ENCODE measurements at regions not wholly inside any gene's neighbourhood (a gene's known extent, or its start where the extent isn't known, plus 50 kb on each side); places are given as distances from the start of the nearest gene placed in this dataset.

DNA sequence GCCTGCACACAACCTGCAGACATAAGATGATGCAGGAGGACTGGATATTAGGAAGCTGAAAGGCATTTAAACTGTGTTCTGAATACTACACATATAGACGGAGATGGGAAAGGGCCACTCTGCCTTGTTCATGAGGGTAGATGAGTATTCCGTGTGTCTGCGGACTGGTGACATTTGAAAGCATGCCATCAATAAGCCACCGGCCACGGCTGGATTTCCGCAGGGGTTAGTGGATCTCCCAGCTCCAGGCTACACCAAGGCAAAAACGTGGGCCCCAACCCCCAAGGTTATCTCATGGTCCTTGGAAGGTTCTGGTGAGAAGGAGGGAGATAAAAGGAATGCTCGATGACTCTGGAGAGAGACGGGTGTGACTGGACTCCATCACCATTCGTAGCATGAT is 78.6 kb upstream of the THBS2 start:
- BruUV-seq (replicated peaks) = no TSS peak
- peaks cover 18% of the 10 kb centered on the region for H3K27me3 ChIP-seq (replicated peaks; ENCODE audit: insufficient read depth, low read depth, low read length, poor library complexity)
- H3K9me3 ChIP-seq (ENCODE audit: low read depth, low read length, poor library complexity, severe bottlenecking) = no peaks in the 10 kb centered on the region
- intact Hi-C loops (cut with micrococcal nuclease; ENCODE audit: unreplicated experiment) = no loop called here
- DNase-seq (ENCODE audit: low spot score) = no peak
- ChIA-PET POLR2A (ENCODE audit: low non-redundant PET) (no interaction called here), CTCF (no interaction called here)
- H3K27ac ChIP-seq (ENCODE audit: low read depth, low read length, poor library complexity, severe bottlenecking) = no peak overlapping the region
- H3K4me3 ChIP-seq (ENCODE audit: low read depth, low read length, poor library complexity, severe bottlenecking) = no peak overlapping the region
- H3K36me3 ChIP-seq (ENCODE audit: insufficient read depth, low read length, poor library complexity, severe bottlenecking) = no peaks in the 10 kb centered on the region
- H3K4me1 ChIP-seq (ENCODE audit: insufficient read depth, low read length, poor library complexity, severe bottlenecking) = no peaks in the 10 kb centered on the region
- no peak for TF ChIP-seq EZH2 (IDR thresholded peaks at IDR 0.05; ENCODE audit: borderline replicate concordance, low read depth, low read length, poor library complexity, severe bottlenecking)
- TF ChIP-seq, protein P1, sequence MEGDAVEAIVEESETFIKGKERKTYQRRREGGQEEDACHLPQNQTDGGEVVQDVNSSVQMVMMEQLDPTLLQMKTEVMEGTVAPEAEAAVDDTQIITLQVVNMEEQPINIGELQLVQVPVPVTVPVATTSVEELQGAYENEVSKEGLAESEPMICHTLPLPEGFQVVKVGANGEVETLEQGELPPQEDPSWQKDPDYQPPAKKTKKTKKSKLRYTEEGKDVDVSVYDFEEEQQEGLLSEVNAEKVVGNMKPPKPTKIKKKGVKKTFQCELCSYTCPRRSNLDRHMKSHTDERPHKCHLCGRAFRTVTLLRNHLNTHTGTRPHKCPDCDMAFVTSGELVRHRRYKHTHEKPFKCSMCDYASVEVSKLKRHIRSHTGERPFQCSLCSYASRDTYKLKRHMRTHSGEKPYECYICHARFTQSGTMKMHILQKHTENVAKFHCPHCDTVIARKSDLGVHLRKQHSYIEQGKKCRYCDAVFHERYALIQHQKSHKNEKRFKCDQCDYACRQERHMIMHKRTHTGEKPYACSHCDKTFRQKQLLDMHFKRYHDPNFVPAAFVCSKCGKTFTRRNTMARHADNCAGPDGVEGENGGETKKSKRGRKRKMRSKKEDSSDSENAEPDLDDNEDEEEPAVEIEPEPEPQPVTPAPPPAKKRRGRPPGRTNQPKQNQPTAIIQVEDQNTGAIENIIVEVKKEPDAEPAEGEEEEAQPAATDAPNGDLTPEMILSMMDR (conservative IDR thresholded peaks at IDR 0.05; ENCODE audit: low read depth, low read length) = no peak

DNA sequence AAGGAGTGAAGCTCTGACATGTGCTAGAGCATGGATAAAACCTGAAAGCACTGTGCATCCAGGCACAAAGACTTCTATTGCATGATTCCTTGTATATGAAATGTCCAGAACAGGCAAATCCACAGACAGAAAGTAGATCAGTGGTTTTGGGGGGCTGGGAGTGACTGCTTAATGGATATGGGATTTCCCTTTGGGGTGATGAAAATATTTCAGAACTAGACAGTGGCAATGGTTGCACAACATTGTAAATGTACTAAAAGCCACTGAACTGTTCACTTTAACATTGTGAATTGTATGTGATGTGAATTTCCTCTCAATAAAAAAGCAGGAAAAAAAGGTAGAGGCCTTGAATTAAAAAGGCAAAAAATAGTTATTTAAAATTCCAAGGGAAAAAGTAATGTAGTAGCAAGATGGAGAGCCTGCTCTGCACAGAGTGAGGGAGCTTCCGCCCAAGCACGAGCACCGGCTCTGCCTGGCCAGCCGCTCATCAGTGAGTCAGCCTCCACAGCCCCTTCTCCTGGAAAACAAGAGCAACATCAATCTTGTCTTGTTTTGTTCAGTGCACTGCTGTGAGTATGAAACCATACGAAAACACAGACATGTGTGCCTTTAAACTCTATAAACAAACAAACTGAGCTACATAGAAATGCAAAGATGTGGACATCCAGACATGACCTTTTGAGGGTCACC is 74.6 kb upstream of the THBS2 start:
- Histone ChIP-seq H3K9me3 (ENCODE audit: low read depth, low read length, poor library complexity, severe bottlenecking) (no peaks in the 10 kb centered on the region), H3K27me3 (replicated peaks; ENCODE audit: insufficient read depth, low read depth, low read length, poor library complexity) (peaks cover 7% of the 10 kb centered on the region), H3K36me3 (ENCODE audit: insufficient read depth, low read length, poor library complexity, severe bottlenecking) (no peaks in the 10 kb centered on the region), H3K27ac (ENCODE audit: low read depth, low read length, poor library complexity, severe bottlenecking) (no peak overlapping the region), H3K4me3 (ENCODE audit: low read depth, low read length, poor library complexity, severe bottlenecking) (no peak overlapping the region), H3K4me1 (ENCODE audit: insufficient read depth, low read length, poor library complexity, severe bottlenecking) (no peaks in the 10 kb centered on the region)
- no TSS peak for BruUV-seq (replicated peaks)
- intact Hi-C loops (cut with micrococcal nuclease; ENCODE audit: unreplicated experiment) = loop anchor here (5.0 kb wide), 1 partner anchor 371 kb away; no protein-coding TSS in a partner anchor
- CTCF ChIA-PET = no interaction called here
- no peak for TF ChIP-seq EZH2 (IDR thresholded peaks at IDR 0.05; ENCODE audit: borderline replicate concordance, low read depth, low read length, poor library complexity, severe bottlenecking)
- TF ChIP-seq, protein P1 (conservative IDR thresholded peaks at IDR 0.05; ENCODE audit: low read depth, low read length) = no peak
- POLR2A ChIA-PET (ENCODE audit: low non-redundant PET) = no interaction called here
- DNase-seq (ENCODE audit: low spot score) = no peak

DNA sequence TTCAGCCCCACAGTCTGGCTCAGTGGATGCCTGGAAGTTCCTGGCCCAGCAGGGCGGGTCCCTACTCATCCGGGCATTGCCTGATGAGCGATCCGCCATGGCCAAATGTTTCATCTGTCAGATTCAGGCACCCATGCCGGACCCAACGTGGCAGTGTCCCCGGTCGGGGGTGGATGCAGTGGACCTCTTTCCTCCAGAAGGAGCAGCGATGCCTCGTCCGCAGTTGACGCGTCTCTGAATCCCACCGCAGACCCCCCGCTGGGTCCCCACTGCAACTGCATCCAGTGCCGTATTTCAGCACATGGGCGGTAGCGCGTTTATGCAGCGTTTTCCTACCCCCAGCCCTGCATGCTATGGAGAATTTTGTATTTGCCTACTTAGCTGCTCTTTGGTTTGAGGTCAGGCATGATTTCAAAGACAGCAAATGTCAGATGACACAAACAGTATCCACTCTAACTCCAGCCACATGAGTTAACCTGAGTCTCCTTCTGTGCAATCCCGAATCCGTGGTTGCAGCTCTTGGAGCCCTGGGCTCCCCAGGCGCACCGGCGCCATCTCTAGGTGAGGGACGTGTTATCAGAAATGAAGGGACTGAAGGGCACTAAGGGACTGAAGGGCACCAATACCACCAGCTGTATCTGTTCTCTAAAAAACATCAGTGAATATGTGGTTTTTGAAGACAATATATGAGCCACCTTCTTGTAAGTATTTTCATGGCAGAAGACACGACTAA is 72.6 kb upstream of the THBS2 start:
- CTCF ChIA-PET = no interaction called here
- DNase-seq (ENCODE audit: low spot score) = peak; percentile 43
- Histone ChIP-seq H3K9me3 (ENCODE audit: low read depth, low read length, poor library complexity, severe bottlenecking) (no peaks in the 10 kb centered on the region), H3K4me1 (ENCODE audit: insufficient read depth, low read length, poor library complexity, severe bottlenecking) (no peaks in the 10 kb centered on the region), H3K36me3 (ENCODE audit: insufficient read depth, low read length, poor library complexity, severe bottlenecking) (no peaks in the 10 kb centered on the region), H3K4me3 (ENCODE audit: low read depth, low read length, poor library complexity, severe bottlenecking) (no peak overlapping the region), H3K27me3 (replicated peaks; ENCODE audit: insufficient read depth, low read depth, low read length, poor library complexity) (peaks cover 3% of the 10 kb centered on the region), H3K27ac (ENCODE audit: low read depth, low read length, poor library complexity, severe bottlenecking) (no peak overlapping the region)
- TF ChIP-seq EZH2 (IDR thresholded peaks at IDR 0.05; ENCODE audit: borderline replicate concordance, low read depth, low read length, poor library complexity, severe bottlenecking) = no peak
- TF ChIP-seq, protein P1 (conservative IDR thresholded peaks at IDR 0.05; ENCODE audit: low read depth, low read length) = peak; percentile 44; the same call in 1 of the 2 replicates
- no TSS peak for BruUV-seq (replicated peaks)
- POLR2A ChIA-PET (ENCODE audit: low non-redundant PET) = no interaction called here
- intact Hi-C loops (cut with micrococcal nuclease; ENCODE audit: unreplicated experiment) = loop anchor here (5.0 kb wide), 1 partner anchor 369 kb away; no protein-coding TSS in a partner anchor

Data from A673 (cell line).